ENCODE measurements at regions not wholly inside any gene's neighbourhood (a gene's known extent, or its start where the extent isn't known, plus 50 kb on each side); places are given as distances from the start of the nearest gene placed in this dataset.

DNA sequence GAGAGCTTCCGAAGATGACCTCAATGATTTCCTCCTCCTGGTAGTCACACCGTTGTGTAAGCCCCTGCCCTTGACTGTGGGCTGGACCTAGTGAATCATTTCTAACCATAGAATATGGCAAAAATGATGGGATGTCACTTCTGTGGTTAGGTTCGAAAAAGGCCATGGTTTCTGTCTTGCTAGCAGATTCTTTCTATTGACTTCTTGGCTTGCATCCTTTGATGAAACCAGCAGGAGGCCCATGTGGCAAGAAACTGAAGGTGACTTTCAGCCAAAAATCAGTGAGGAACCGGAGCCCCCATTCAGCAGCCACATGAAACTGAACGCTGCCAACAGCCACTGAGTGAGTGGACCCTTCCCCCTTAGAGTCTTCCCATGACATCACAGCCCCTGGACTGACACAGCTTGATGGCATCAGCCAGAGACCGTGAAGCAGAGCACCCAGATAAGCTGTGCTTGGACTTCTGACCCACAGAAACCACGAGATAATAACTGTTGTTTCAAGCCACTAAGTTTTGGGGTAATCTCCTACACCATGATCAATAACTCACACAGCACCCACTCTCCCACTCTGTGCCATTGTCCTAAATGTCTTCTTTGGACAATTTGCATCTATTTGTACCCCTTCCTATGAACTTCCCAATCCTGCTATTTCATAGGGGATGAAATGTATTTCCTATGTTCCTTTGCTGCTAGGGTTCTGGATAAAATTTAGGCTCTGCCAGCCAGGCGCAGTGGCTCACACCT lies 148.0 kb upstream of the STX18 start:
- DNase-seq, result peak in 1 of 2 experiments; percentile 26

DNA sequence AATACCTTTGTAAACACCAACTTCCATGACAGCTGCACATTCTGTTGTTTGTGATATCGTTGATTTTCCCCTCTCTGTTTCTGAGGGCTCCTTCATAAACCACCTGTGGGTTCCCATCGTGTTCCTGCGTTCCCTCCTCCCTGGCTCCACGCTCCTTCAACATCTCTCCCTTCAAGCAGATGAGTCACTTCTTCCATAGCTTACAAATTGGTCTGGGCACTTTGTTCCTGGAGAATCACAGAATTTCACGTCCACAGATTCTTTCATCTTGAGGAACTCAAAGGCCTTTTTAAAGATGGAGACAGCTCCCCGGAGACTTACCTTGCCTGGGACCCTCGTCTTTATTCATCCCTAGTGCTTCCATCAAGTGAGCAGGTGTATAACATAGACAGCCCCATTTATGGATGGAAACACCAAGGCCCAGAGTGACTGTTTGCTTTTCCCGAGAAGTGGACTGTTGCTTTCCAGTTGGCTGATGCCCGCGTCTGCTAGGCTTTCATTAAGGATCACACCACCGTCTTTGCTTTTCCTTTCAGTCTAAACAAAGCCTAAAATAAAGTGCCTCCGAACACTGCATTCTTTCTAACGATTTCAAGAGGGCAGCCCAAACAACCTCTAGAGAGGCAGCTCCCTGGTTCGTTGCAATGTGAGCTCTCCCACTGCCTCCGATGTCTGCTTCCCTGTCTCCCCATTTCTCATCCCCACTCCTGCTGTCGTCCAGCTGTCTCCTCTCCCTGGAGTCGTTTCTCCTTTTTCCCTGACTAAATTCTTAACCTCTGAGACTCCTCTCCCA lies 146.3 kb upstream of the STX18 start:
- no peak for DNase-seq

DNA sequence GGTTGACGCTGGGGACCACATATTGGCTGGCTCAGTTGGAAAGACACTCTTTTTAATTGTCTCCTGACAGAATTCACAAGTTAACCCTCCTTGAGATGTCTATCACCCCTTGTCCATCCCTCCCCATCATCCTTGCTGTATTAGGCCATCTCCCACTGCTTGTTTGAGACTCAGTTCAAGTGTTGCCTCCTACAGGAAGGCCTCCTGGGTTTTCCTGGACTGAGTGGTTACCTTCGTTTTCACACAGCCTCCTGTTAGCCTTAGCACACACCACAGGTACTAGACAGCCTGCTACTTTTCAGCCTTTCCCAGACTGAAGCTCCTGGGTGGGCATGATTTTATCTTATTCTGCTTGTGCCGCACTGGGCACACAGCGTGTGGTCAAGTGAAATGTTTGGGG lies 145.3 kb upstream of the STX18 start:
- DNase-seq, result no peak

DNA sequence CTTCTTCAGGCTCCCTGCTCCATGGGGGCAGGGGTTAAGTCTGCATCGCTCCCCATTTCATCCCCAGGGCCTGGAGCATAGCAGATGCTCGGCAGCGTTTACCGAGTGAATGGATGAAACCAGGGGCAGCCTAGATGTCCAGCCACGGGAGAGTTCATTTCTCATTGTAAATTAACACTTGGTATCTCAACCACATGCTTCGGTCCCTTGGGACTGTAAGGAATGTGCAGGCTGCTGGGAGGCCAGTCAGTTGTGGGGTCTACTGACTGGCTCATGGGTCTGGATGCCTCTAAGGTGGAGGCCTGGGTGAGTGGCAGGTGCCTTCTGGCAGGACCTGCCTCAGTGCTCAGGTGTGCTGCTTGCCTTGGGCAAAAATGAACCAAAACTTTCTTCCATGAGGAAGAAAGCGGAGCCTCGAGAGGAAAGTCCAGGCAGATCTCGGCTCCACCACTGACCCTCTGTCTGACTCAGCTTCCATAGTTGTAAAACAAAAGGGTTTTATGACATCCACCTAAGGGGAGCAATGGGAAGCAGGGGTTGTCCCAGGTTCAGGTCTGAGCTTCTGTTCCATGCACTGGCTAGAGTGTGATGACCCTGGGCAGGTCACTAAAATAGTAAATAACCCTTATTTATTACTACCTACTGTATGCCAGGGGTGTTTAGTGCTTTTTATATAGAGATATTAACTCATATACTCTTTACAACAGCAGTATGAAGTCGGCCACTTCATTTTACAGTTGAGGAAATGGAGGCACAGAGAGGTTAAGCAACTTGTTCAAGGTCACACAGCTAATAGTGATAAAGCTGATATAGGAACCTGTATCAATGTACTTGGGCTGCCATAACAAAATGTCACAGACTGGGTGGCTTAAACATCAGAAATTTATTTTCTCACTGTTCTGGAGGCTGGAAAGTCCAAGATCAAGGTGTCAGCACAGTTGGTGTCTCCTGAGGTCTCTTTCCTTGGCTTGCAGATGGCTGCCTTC lies 144.3 kb upstream of the STX18 start:
- no peak for DNase-seq

DNA sequence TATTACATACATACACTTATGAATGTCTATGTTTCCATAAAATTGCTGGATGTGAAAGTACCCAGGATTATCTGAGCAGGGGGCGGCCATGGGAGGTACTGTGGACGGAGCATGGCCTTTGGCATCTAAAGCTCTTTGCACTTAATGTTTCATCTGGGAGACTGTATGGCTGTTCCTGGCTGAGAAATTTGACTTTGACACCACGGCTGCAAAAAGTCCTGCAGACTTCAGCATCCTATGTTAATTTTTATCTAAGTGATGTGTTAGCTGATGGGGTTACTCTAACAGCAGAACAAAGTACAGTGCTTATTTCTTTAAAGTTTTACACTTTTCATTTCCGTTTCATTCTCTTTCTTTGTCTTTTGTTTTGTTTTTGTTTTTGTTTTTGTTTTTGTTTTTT lies 139.8 kb upstream of the STX18 start:
- no peak for DNase-seq

DNA sequence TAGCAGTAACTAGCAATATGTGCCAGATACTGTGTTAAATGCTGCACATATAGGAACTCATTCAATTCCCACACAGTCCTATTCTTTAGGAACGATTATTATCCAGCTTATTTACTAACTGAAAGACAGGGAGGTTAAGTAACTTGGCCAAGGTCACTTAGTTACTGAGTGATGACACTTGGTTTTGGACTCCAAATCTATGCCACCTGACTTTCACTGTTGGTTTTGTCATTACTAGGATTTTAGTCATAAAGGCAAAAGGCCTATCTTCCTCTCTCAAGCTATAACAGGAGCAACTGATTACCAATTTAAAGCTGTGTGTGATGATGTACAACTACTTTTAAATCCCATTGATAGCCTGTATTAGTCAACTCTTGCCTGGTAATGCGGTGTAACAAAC lies 138.9 kb upstream of the STX18 start:
- DNase-seq, result no peak

DNA sequence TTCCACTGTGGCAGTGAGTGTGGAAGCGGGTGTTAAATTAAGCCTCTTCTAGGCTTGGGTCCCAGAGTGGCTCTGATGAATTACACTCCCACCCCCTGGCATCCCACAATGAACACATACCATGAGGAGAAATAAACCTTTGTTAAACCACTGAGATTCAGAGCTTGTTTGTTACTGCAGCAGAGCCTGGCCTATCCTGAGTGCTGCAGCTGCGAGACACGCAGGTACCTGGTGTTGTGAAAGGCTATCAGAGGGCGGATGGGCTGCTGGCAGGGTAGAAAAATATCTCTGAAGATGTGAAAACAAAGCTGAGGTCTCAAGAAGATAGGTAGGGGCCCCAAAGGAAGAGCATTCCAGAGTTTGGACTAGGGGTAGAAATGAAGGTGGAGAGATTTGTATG lies 138.4 kb upstream of the STX18 start:
- DNase-seq, result no peak

DNA sequence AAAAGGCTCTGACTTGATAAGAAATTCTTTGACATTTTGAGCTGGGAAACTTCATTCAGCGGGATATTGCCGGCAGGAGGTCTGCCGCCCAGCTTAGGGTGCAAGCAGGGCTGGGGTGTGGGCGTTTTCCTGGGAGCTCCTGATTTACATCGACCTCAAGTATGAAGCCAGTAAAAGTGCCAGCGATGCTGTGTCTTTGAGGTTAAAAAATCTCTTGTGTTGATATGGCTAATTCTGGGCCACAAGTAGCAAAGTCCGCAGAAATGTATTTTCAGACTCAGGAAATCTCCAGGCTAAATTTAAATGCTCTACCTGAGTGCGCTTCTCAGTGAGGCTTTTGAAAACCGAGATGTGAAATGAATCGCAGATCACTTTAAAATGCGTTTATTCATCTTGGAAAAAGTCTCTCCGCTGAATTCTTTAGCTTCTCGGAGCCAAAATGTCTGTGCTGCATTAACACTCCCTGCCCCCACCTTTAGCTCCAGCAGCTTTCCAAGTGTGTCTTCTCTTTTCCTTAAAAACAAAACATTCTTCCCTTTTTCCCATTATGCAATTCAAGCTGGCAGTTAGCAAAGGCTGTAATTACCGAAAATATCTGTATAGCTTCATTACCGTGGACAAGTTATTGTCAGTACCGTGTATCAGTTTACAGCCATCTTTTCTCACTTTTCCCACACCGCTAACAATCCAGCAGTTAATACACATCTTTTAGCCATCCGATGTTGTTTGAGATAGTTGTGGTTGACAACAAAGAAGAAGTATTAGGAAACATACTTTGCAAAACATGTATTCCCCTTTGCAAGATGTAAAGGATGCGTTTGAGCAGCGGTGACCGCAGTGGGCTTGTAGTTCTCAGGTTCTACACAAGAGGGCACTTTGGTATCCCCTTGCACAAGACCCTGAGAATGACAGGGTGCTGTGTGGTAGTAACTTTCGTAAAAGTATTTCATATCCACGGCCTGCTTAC lies 136.0 kb upstream of the STX18 start:
- no peak for DNase-seq

DNA sequence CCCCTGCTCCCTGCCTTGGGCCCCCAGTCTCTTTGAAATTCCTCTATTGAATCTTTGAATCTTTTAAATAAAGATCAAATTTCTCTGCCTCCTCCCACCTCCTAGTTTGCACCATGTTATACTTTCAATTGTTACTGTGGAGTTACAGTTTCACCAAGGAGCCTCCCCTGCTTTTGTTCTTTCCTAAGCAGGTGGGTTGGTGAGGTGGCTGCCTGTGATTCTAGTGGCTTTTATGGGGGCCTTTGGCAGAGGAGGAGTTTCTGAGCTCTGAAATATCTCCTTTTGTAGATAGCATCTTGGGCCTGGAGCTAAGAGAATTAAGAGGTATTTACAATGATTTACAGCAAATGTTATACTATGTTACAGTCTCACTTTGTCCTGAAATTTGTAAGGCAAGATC lies 133.8 kb upstream of the STX18 start:
- DNase-seq, result no peak

DNA sequence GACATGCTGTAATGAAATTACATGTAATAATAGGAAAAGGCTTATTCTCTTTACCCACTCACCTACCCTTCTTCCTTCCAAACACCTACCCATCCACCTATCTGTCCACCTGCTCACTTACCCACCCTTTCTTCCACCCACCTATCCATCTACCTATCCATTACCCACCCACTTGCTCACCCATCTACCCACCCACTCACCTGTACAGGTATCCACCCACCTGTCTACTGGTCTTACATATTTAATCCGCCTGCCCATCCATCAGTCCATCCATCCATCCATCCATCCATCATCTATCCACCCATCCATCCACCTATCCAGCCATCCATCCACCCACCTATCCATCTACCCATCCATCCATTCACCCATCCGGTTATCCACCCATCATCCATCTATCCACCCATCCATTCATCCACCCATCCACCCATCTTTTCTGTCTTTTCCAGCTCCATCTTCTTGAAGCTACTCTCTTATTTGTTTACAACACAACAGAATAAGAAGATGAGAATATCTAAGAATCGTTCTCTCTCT lies 133.3 kb upstream of the STX18 start:
- DNase-seq, result no peak

DNA sequence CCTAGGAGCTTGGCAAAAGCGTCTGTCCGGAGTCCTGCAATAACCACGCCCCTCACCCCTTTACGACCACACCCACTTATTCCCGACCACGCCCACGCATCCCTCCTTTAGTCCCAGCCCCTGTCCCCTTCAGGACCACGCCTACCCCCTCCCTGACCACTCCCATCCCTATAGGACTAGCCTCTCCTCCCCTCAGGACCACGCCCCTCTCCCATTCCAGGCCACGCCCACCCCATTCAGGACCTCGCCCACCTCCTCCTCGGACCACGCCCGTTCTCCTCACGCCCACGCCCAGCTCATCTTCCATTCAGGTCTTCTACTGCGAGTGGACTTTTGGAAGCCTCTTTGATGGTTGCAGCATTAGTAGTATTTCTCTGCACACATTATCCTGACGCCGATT lies 131.2 kb upstream of the STX18 start:
- no peak for DNase-seq

DNA sequence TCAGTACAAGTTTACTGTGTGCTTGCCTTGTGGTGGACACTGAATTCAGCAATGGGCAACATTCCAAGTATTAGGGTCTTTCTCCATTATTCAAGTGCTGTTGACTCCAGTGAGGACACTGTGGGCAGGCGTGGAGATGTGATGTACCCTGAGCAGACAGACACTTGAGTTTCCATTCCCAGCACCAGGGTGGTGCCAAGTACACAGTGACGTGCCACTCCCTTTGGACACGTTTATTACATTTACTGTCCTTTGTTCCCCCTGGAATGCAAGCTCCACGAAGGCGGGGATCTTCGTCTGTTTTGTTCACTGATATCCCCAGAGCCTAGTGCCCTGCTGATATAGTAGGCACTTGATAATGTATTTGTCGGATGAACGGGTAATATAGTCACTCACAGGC lies 130.6 kb upstream of the STX18 start:
- no peak for DNase-seq

DNA sequence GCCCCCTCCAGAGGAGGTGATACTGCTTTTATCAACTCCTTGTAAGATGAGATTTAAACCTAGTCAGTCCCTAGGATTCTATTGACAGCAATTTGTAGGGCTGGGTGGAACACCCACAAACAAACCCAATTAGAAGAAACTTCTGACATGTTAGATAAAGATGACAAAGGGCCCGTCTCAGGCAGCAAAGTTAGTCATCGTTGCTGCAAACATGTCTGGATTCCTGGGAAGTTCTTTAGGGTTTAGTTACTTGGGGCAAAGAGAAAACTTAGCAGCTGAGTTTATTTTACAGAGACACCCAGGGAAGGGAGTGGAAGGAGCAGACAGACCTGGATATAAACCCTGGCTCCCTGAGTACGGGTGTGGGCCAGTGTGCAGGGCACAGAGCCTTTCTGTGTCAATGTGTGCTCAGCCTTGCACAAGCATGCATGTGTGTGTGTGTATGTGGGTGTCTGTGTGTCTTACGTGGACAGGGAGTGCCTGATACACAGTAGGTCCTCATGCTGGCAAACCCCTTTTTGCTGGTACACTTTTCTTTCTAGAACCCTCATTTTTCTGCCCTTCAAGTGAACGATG lies 130.0 kb upstream of the STX18 start:
- DNase-seq, result no peak

DNA sequence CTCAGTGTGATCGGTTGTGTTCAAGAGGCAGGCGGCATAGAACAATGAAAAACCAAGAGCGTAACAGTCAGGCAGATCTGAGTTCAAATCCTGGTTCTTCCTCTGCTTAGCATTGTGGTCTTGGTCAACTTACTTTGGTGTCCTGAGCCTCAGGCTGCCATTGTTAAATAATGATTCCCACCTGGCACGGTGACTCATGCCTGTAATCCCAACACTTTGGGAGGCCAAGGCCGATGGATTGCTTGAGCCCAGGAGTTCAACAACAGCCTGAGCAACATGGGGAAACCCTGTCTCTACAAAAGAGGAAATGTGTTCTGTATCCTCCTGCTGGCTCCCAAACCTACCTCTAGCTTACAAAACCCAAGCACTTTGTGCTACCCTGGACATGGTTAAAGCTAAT lies 129.0 kb upstream of the STX18 start:
- no peak for DNase-seq

DNA sequence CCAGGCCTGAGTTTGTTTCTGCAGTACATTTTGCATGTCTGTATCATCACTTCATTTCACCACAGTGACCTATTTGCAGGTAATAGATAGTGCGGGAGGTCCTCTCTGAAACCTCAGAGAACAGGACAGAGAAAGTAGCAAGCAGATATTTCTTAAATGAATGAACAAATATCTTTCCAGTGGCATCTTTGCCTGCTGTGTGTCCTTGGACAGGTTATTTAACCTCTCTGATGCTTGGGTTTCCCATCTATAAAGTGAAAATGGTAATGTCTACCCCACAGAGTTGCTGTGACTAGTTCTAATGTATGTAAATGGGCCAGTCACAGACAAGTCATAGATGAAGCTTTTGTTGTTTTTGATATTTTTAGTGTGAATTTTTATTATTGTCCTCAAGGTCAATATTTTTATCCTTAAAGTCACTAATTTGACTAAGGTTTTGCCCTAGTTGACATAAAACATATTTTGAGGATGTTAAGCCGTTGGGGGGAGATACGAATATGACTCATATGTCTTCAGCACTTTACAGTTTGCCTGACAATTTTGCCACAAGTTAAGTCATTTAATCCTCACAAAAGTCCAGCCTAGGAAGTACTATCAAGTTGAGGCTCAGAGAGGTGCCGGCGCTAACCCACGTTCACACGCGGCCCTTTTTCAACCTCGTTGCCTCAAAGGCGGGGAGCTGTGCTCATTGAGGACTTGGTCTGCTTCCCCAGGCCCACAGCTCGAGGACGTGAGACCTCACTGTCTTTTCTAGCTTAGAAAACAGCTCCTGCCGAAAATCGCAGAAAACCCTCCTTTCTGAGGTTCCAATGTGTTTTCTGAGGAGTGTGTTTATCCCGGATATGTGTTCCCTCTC lies 126.7 kb upstream of the STX18 start:
- no peak for DNase-seq

DNA sequence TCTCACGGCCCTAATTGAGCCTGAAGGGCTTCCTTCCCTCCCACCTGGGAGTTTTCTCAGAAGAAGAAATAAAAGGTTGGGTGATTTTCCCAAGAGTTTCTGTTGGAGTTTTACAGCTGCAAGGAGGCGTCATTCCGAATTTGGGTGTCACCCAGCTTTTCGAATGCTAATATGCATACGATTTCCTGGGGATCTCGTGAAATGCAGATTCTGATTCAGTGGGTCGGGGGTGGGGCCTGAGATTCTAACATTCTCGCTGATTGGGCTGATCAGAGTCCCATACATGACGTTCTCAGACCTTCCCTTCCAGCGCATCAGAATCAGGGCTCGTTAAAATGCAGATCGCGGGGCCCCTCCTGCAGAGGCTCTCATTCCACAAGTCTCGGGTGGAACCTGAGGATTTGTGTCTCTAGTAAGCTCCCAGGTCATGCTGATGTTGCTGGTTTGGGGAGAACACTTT lies 125.8 kb upstream of the STX18 start:
- DNase-seq, result no peak

DNA sequence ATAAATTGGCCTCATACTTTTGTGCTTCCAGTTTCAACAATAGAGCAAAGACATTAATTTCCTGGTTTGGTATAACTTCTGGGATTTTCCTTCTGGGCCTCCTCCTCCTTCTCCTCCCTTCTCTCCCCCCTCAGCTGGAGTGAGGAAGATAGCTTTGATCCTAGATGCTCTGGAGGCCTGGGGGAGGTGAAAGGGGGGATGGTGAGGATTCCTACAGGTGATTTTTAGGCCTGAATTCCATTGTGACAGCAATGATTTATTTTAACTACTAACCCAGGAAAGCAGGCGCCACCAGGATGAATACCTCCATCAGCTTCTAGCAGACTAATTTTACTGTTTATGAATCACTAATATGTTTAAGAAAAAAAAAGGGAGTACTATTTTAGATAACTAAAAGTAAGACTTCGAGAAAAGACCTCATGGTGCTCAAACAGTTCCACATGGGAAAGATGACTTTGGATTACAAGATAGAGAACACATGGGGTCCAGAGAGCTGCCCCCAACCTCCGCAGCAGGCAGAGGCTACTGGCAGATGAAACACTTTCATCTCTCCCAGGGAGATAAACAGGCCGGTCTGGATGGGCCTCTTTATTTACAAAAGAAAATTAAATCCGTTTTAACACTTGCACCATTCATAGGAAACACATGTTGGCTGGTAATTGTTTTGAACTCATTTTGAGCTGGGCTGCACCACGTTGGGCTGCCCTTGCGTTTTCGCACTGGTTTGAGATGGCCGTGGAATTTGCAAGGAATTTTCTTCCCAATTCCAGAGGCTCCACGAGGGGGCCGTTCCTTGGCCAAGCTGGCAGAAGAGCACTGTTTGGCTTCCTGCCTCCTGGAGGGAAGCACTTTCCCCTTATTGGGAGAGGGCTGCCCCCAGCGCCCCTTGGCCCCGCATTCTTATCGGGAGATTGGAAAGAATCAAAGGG lies 125.1 kb upstream of the STX18 start:
- no peak for DNase-seq

DNA sequence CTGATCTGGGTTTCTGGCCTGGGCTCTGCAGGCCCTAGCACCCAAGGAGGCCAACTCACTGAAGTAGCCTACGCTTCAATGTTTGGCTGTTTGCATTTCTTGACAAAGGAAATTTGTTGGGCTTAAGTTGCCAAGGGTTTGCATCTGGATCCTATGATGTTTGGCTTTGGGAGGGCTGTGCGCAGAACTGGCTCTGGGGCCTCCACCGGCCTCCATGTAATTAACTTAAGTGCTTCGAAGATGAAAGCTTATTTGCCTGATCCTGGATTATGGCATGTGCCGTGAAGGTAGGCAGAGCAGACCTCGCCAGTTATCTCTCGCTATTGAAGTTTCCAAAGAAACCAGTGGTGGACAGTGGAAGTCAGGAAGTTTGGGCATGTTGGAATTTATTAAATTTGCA lies 124.3 kb upstream of the STX18 start:
- DNase-seq, result no peak

DNA sequence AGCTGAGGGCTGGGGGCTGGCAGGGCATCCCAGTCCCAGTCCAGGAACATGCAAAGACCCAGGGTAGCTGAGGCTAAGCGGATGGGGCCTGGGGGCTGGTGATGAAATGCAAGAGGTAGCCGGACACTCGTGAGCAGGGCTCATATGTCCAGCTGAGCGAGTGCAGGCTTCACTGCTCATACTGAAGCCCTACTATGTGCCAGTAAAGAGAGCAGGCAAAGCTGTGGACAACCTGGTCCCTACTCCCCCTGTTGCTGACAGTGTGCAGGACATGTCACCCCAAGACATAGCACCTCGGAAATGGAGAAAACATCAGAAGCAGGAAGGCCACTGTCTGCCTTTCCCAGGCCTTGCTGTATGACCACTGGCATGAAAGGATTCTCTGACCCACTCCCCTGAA lies 122.4 kb upstream of the STX18 start:
- no peak for DNase-seq

Data from activated T-cell treated with anti-CD3 and anti-CD28 coated beads, Interleukin-2, amount 50 U/mL, for 48 hours (primary cell).